Mammary epithelial cell (primary cell): ENCODE measurements at regions not wholly inside any gene's neighbourhood (a gene's known extent, or its start where the extent isn't known, plus 50 kb on each side); places are given as distances from the start of the nearest gene placed in this dataset.

Experiments used
- EZH2 ChIP-seq: IDR thresholded peaks from 2 replicates; pipeline ENCODE4 v1.6.1; 2012; ENCODE audit warnings: low read length, inconsistent platforms, borderline replicate concordance
- TF ChIP-seq, protein P1 (sequence below), 2 donors: IDR thresholded peaks in 1 of 2; conservative IDR thresholded peaks in 1 of 2; 2 replicates each; pipeline ENCODE4 v1.5.1; 2011 to 2012; ENCODE audit warnings: inconsistent platforms in 2 of 2, low read length in 2 of 2, mild to moderate bottlenecking in 2 of 2, control low read depth in 1 of 2, low read depth in 1 of 2; ENCODE audit not compliant: insufficient read depth in 1 of 2; ENCODE audit errors: extremely low read depth in 1 of 2

DNA sequence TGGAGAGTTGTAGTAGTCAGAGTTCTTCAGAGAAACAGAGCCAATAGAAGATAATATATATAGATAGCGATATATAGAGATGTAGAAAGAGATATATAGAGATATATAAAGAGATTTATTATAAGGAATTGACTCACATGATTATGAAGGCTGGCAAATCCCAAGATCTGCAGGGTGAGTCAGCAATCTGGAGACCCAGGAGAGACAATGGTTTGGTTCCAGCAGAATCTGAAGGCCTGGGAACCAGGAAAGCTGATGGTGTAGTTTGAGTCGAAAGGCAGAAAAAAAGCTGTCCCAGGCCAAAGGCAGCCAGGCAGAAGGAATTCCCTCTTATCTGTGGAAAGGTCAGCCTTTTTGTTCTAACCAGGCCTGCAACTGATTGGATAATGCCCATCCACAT lies 194.1 kb downstream of the NUFIP1 start:
- TF ChIP-seq, protein P1, sequence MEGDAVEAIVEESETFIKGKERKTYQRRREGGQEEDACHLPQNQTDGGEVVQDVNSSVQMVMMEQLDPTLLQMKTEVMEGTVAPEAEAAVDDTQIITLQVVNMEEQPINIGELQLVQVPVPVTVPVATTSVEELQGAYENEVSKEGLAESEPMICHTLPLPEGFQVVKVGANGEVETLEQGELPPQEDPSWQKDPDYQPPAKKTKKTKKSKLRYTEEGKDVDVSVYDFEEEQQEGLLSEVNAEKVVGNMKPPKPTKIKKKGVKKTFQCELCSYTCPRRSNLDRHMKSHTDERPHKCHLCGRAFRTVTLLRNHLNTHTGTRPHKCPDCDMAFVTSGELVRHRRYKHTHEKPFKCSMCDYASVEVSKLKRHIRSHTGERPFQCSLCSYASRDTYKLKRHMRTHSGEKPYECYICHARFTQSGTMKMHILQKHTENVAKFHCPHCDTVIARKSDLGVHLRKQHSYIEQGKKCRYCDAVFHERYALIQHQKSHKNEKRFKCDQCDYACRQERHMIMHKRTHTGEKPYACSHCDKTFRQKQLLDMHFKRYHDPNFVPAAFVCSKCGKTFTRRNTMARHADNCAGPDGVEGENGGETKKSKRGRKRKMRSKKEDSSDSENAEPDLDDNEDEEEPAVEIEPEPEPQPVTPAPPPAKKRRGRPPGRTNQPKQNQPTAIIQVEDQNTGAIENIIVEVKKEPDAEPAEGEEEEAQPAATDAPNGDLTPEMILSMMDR (conservative IDR thresholded peaks at IDR 0.05 in 1 of 2, IDR thresholded peaks at IDR 0.05 in 1 of 2; ENCODE audit: extremely low read depth in 1 of 2, insufficient read depth in 1 of 2, low read depth in 1 of 2, low read length in 2 of 2): no peak
- TF ChIP-seq EZH2: no peak
